ENCODE measurements at regions not wholly inside any gene's neighbourhood (a gene's known extent, or its start where the extent isn't known, plus 50 kb on each side); places are given as distances from the start of the nearest gene placed in this dataset.

- Histone ChIP-seq H2AFZ (ENCODE audit: insufficient read depth, low read length, poor library complexity) (no peak overlapping the region), H3K4me2 (ENCODE audit: low read length) (no peak overlapping the region), H2BK120ac (ENCODE audit: insufficient read depth, low read length, poor library complexity) (no peak overlapping the region), H2AK5ac (ENCODE audit: low read length) (no peak overlapping the region), H2BK12ac (ENCODE audit: low read length) (no peak overlapping the region), H4K91ac (ENCODE audit: low read depth, low read length) (no peak overlapping the region), H3K36me3 (ENCODE audit: control insufficient read depth in 1 of 2, insufficient read depth in 2 of 2, low read length in 2 of 2) (no peaks in the 10 kb centered on the region), H3K18ac (ENCODE audit: low read length) (no peak overlapping the region), H3K79me1 (ENCODE audit: low read length) (no peaks in the 10 kb centered on the region), H3K9ac (ENCODE audit: low read length) (no peak overlapping the region), H4K8ac (ENCODE audit: low read depth, low read length) (no peak overlapping the region), H3K79me2 (ENCODE audit: control insufficient read depth, insufficient read depth, low read length, poor library complexity) (no peaks in the 10 kb centered on the region), H3K14ac (ENCODE audit: low read length) (no peak overlapping the region), H3K4ac (ENCODE audit: low read depth, low read length) (no peak overlapping the region), H3K4me1 (ENCODE audit: control insufficient read depth in 1 of 2, insufficient read depth in 2 of 2, low read length in 2 of 2) (no peaks in the 10 kb centered on the region), H4K12ac (ENCODE audit: low read depth, low read length) (no peak overlapping the region), H3K23ac (ENCODE audit: low read length) (no peak overlapping the region), H3K27ac (ENCODE audit: low read depth, low read length) (no peak overlapping the region), H3K27me3 (ENCODE audit: insufficient read depth, low read length) (no peaks in the 10 kb centered on the region), H3K9me3 (ENCODE audit: insufficient read depth, low read depth, low read length) (no peaks in the 10 kb centered on the region), H2BK5ac (ENCODE audit: low read depth, low read length, poor library complexity) (no peak overlapping the region), H3K4me3 (ENCODE audit: low read depth, low read length) (no peak overlapping the region)
- WGBS (ENCODE audit: extremely low coverage, insufficient coverage, insufficient read length), result no CpG with 5 or more reads among the region's 3 CpGs
- DNase-seq, result no peak
Measured at GRCh38 chr13:34310539-34310938, 492.6 kb downstream of the RFC3 start.

- Histone ChIP-seq H2AK5ac (ENCODE audit: low read length) (no peak overlapping the region), H3K79me1 (ENCODE audit: low read length) (no peaks in the 10 kb centered on the region), H3K36me3 (ENCODE audit: control insufficient read depth in 1 of 2, insufficient read depth in 2 of 2, low read length in 2 of 2) (no peaks in the 10 kb centered on the region), H3K4ac (ENCODE audit: low read depth, low read length) (no peak overlapping the region), H4K91ac (ENCODE audit: low read depth, low read length) (no peak overlapping the region), H3K79me2 (ENCODE audit: control insufficient read depth, insufficient read depth, low read length, poor library complexity) (no peaks in the 10 kb centered on the region), H2BK5ac (ENCODE audit: low read depth, low read length, poor library complexity) (no peak overlapping the region), H3K23ac (ENCODE audit: low read length) (no peak overlapping the region), H3K9ac (ENCODE audit: low read length) (no peak overlapping the region), H2BK120ac (ENCODE audit: insufficient read depth, low read length, poor library complexity) (no peak overlapping the region), H3K9me3 (ENCODE audit: insufficient read depth, low read depth, low read length) (no peaks in the 10 kb centered on the region), H3K27me3 (ENCODE audit: insufficient read depth, low read length) (no peaks in the 10 kb centered on the region), H3K4me3 (ENCODE audit: low read depth, low read length) (no peak overlapping the region), H4K8ac (ENCODE audit: low read depth, low read length) (no peak overlapping the region), H3K18ac (ENCODE audit: low read length) (no peak overlapping the region), H3K4me2 (ENCODE audit: low read length) (no peak overlapping the region), H3K14ac (ENCODE audit: low read length) (no peak overlapping the region), H2BK12ac (ENCODE audit: low read length) (no peak overlapping the region), H2AFZ (ENCODE audit: insufficient read depth, low read length, poor library complexity) (no peak overlapping the region), H3K4me1 (ENCODE audit: control insufficient read depth in 1 of 2, insufficient read depth in 2 of 2, low read length in 2 of 2) (no peaks in the 10 kb centered on the region), H4K12ac (ENCODE audit: low read depth, low read length) (no peak overlapping the region), H3K27ac (ENCODE audit: low read depth, low read length) (no peak overlapping the region)
- DNase-seq, result no peak
Measured at GRCh38 chr13:34311251-34311650, 493.3 kb downstream of the RFC3 start.

- Histone ChIP-seq H2BK5ac (ENCODE audit: low read depth, low read length, poor library complexity) (no peak overlapping the region), H3K23ac (ENCODE audit: low read length) (no peak overlapping the region)
- WGBS (ENCODE audit: extremely low coverage, insufficient coverage, insufficient read length), result no CpG with 5 or more reads among the region's 1 CpG
Measured at GRCh38 chr13:34312578-34312977, 494.6 kb downstream of the RFC3 start.

GRCh38 chr13:34320084-34320483, 502.1 kb downstream of the RFC3 start:
- no peaks in the 10 kb centered on the region for H3K79me2 ChIP-seq (ENCODE audit: control insufficient read depth, insufficient read depth, low read length, poor library complexity)
- H4K8ac ChIP-seq (ENCODE audit: low read depth, low read length), result no peak overlapping the region
- H3K27ac ChIP-seq (ENCODE audit: low read depth, low read length), result no peak overlapping the region
- H3K36me3 ChIP-seq (ENCODE audit: control insufficient read depth in 1 of 2, insufficient read depth in 2 of 2, low read length in 2 of 2), result no peaks in the 10 kb centered on the region
- H2BK5ac ChIP-seq (ENCODE audit: low read depth, low read length, poor library complexity), result no peak overlapping the region
- H3K27me3 ChIP-seq (ENCODE audit: insufficient read depth, low read length), result no peaks in the 10 kb centered on the region
- H3K79me1 ChIP-seq (ENCODE audit: low read length), result no peaks in the 10 kb centered on the region
- no peak overlapping the region for H3K14ac ChIP-seq (ENCODE audit: low read length)
- no peaks in the 10 kb centered on the region for H3K9me3 ChIP-seq (ENCODE audit: insufficient read depth, low read depth, low read length)
- no peak overlapping the region for H3K9ac ChIP-seq (ENCODE audit: low read length)
- no peak for DNase-seq
- no peak overlapping the region for H3K18ac ChIP-seq (ENCODE audit: low read length)
- H2BK12ac ChIP-seq (ENCODE audit: low read length), result no peak overlapping the region
- H3K4me1 ChIP-seq (ENCODE audit: control insufficient read depth in 1 of 2, insufficient read depth in 2 of 2, low read length in 2 of 2), result no peaks in the 10 kb centered on the region
- H3K4me3 ChIP-seq (ENCODE audit: low read depth, low read length), result no peak overlapping the region
- no peak overlapping the region for H4K91ac ChIP-seq (ENCODE audit: low read depth, low read length)
- H2BK120ac ChIP-seq (ENCODE audit: insufficient read depth, low read length, poor library complexity), result no peak overlapping the region
- no peak overlapping the region for H3K4me2 ChIP-seq (ENCODE audit: low read length)
- no peak overlapping the region for H2AFZ ChIP-seq (ENCODE audit: insufficient read depth, low read length, poor library complexity)
- H2AK5ac ChIP-seq (ENCODE audit: low read length), result no peak overlapping the region
- no peak overlapping the region for H3K23ac ChIP-seq (ENCODE audit: low read length)
- no peak overlapping the region for H3K4ac ChIP-seq (ENCODE audit: low read depth, low read length)
- H4K12ac ChIP-seq (ENCODE audit: low read depth, low read length), result no peak overlapping the region
- WGBS (ENCODE audit: extremely low coverage, insufficient coverage, insufficient read length), result no CpG with 5 or more reads among the region's 1 CpG

More at GRCh38 chr13:34312578-34312977, 494.6 kb downstream of the RFC3 start:
- Histone ChIP-seq H3K36me3 (ENCODE audit: control insufficient read depth in 1 of 2, insufficient read depth in 2 of 2, low read length in 2 of 2) (no peaks in the 10 kb centered on the region), H3K9ac (ENCODE audit: low read length) (no peak overlapping the region), H4K8ac (ENCODE audit: low read depth, low read length) (no peak overlapping the region), H3K4me1 (ENCODE audit: control insufficient read depth in 1 of 2, insufficient read depth in 2 of 2, low read length in 2 of 2) (no peaks in the 10 kb centered on the region), H3K79me1 (ENCODE audit: low read length) (no peaks in the 10 kb centered on the region), H4K12ac (ENCODE audit: low read depth, low read length) (no peak overlapping the region), H2BK12ac (ENCODE audit: low read length) (no peak overlapping the region), H3K27me3 (ENCODE audit: insufficient read depth, low read length) (no peaks in the 10 kb centered on the region), H3K4ac (ENCODE audit: low read depth, low read length) (no peak overlapping the region), H3K4me2 (ENCODE audit: low read length) (no peak overlapping the region), H3K79me2 (ENCODE audit: control insufficient read depth, insufficient read depth, low read length, poor library complexity) (no peaks in the 10 kb centered on the region), H3K14ac (ENCODE audit: low read length) (no peak overlapping the region), H2BK120ac (ENCODE audit: insufficient read depth, low read length, poor library complexity) (no peak overlapping the region), H2AK5ac (ENCODE audit: low read length) (no peak overlapping the region), H3K4me3 (ENCODE audit: low read depth, low read length) (no peak overlapping the region), H2AFZ (ENCODE audit: insufficient read depth, low read length, poor library complexity) (no peak overlapping the region), H3K27ac (ENCODE audit: low read depth, low read length) (no peak overlapping the region), H3K9me3 (ENCODE audit: insufficient read depth, low read depth, low read length) (no peaks in the 10 kb centered on the region), H4K91ac (ENCODE audit: low read depth, low read length) (no peak overlapping the region), H3K18ac (ENCODE audit: low read length) (no peak overlapping the region)
- no peak for DNase-seq

Data from trophoblast cell (in vitro differentiated cells and primary cell).